Smooth muscle cell (in vitro differentiated cells): ENCODE measurements at regions not wholly inside any gene's neighbourhood (a gene's known extent, or its start where the extent isn't known, plus 50 kb on each side); places are given as distances from the start of the nearest gene placed in this dataset.

Source experiments
- DNase-seq: peaks from one replicate; lab custom pipeline; 2025; ENCODE audit not compliant: unreplicated experiment; lab: John Stamatoyannopoulos, UW
- H2AFZ ChIP-seq: fragments of 200-600 bp; sonication (generic); 2 replicates; pipeline ENCODE4 v1.6.0; 2016; ENCODE audit warnings: antibody characterized with exemption, low read depth, mild to moderate bottlenecking
- H3F3A ChIP-seq: fragments of 200-600 bp; sonication (generic); 2 replicates; pipeline ENCODE4 v1.6.0; 2017; ENCODE audit warnings: antibody characterized with exemption, low read depth
- H3K27ac ChIP-seq: fragments of 200-600 bp; sonication (generic); 2 replicates; pipeline ENCODE4 v1.5.1; 2016; ENCODE audit warnings: low read depth, mild to moderate bottlenecking
- H3K27me3 ChIP-seq: fragments of 200-600 bp; sonication (generic); 2 replicates; pipeline ENCODE4 v1.6.1; 2016; ENCODE audit warnings: low read depth, mild to moderate bottlenecking
- H3K36me3 ChIP-seq: fragments of 200-600 bp; sonication (generic); 2 replicates; pipeline ENCODE4 v1.5.1; 2016; ENCODE audit warnings: low read depth
- H3K4me1 ChIP-seq: fragments of 200-600 bp; sonication (generic); 2 replicates; pipeline ENCODE4 v1.5.1; 2016; ENCODE audit warnings: low read depth
- H3K4me2 ChIP-seq: fragments of 200-600 bp; sonication (generic); 2 replicates; pipeline ENCODE4 v1.6.0; 2016; ENCODE audit warnings: mild to moderate bottlenecking
- H3K4me3 ChIP-seq: fragments of 200-600 bp; sonication (generic); 2 replicates; pipeline ENCODE4 v1.5.1; 2016; ENCODE audit warnings: mild to moderate bottlenecking
- H3K79me2 ChIP-seq: fragments of 200-600 bp; sonication (generic); 2 replicates; pipeline ENCODE4 v1.6.0; 2016; ENCODE audit warnings: low read depth, mild to moderate bottlenecking
- H3K9ac ChIP-seq: fragments of 200-600 bp; sonication (generic); 2 replicates; pipeline ENCODE4 v1.6.0; 2016; ENCODE audit warnings: low read depth
- H3K9me3 ChIP-seq: fragments of 200-600 bp; sonication (generic); replicated peaks from 2 replicates; pipeline ENCODE4 v1.5.1; 2016; ENCODE audit warnings: low read depth
- H4K20me1 ChIP-seq: fragments of 200-600 bp; sonication (generic); 2 replicates; pipeline ENCODE4 v1.6.0; 2016; ENCODE audit warnings: low read depth
- CTCF ChIP-seq: fragments of 200-600 bp; sonication (generic); IDR thresholded peaks from 2 replicates; pipeline ENCODE4 v1.5.1; 2017; ENCODE audit warnings: borderline replicate concordance, mild to moderate bottlenecking, antibody characterized with exemption; ENCODE audit not compliant: insufficient read depth, poor library complexity, severe bottlenecking
- WGBS: methylation state at CpG from one replicate; pipeline ENCODE4 v1.1.7; 2016; ENCODE audit warnings: low lambda C conversion rate; 5-methylcytosine and 5-hydroxymethylcytosine counted together

DNA sequence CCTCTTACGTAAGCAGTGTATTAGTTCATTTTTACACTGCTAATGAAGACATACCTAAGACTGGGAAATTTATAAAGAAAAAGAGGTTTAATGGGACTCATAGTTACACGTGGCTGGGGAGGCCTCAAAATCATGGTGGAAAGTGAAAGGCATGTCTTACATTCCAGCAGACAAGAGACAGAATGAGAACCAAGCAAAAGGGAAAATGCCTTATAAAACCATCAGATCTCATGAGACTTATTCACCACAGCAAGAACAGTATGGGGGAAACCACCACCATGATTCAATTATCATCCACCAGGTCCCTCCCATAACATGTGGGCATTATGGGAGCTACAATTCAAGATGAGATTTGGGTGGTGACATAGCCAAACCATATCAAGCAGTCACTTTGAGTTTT, 126.3 kb upstream of the CXCL12 start:
- no peaks in the 10 kb centered on the region for H3K79me2 ChIP-seq
- no peaks in the 10 kb centered on the region for H3F3A ChIP-seq
- no peak overlapping the region for H3K4me3 ChIP-seq
- no peak for TF ChIP-seq CTCF
- no peaks in the 10 kb centered on the region for H4K20me1 ChIP-seq
- no peaks in the 10 kb centered on the region for H3K4me1 ChIP-seq
- no peaks in the 10 kb centered on the region for H3K36me3 ChIP-seq
- DNase-seq = no peak
- no peaks in the 10 kb centered on the region for H3K9me3 ChIP-seq
- H3K9ac ChIP-seq = no peak overlapping the region
- H3K4me2 ChIP-seq = no peak overlapping the region
- H3K27ac ChIP-seq = no peak overlapping the region
- H3K27me3 ChIP-seq = peaks cover 26% of the 10 kb centered on the region
- 90% methylated on average over 2 of the region's 2 CpGs for WGBS
- no peak overlapping the region for H2AFZ ChIP-seq

DNA sequence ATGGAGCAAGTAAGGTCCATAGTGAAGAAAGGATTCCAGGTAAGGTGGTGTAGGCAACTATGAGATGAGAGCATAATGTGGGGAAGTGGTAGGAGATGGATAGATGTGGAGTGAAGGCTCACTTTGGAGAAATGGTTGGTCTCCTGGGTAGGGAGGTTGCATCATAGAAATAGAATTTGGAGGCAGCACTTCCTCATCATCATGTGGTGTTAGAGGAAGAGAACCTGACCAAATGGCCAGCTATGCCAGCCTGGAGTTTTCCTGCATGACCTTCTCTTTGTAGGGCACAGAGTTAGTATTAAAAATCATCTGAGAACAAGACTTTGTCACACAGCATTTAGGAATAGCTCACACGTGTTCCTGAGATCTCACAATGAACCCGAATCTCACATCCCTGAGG, 126.7 kb upstream of the CXCL12 start:
- 85% methylated on average over 2 of the region's 2 CpGs for WGBS
- Histone ChIP-seq H3F3A (no peaks in the 10 kb centered on the region), H3K9me3 (no peaks in the 10 kb centered on the region), H3K36me3 (no peaks in the 10 kb centered on the region), H3K27me3 (peaks cover 26% of the 10 kb centered on the region), H3K4me2 (no peak overlapping the region), H2AFZ (no peak overlapping the region), H3K4me1 (no peaks in the 10 kb centered on the region), H3K4me3 (no peak overlapping the region), H4K20me1 (no peaks in the 10 kb centered on the region), H3K9ac (no peak overlapping the region), H3K79me2 (no peaks in the 10 kb centered on the region), H3K27ac (no peak overlapping the region)
- no peak for TF ChIP-seq CTCF
- DNase-seq = no peak

DNA sequence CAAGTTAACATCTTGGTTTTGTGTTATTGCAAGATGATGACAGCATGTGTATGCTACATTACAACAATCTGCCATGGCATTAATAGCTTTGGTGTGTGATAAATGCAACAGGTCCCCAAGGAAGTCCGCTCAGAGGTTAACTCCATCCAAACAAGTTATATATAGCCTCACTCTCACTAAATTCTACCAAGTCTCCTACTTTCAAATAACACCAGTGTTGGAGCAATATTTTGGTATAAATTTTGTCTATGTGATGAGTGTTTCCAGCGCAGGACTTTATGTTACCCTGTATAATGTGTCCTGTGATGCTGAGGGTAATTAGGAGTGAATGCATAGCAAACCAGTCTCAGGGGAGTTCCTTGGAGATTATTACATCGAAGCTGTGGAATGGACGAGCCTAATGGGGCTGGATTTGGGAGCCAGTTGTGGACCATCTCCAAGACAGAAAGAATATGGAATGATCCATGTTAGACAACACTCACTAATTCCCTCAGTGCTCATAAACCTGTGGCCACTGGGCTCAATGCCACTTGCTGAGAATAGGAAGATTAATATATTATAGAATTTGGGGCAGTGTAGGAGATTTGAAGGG, 127.6 kb upstream of the CXCL12 start:
- H3K36me3 ChIP-seq = no peaks in the 10 kb centered on the region
- H3K4me1 ChIP-seq = no peaks in the 10 kb centered on the region
- no peak for DNase-seq
- no peaks in the 10 kb centered on the region for H3F3A ChIP-seq
- H3K4me3 ChIP-seq = no peak overlapping the region
- no peaks in the 10 kb centered on the region for H4K20me1 ChIP-seq
- 91% methylated on average over 4 of the region's 4 CpGs for WGBS
- H3K27ac ChIP-seq = no peak overlapping the region
- TF ChIP-seq CTCF = no peak
- no peak overlapping the region for H2AFZ ChIP-seq
- no peak overlapping the region for H3K9ac ChIP-seq
- no peaks in the 10 kb centered on the region for H3K79me2 ChIP-seq
- H3K27me3 ChIP-seq = peaks cover 21% of the 10 kb centered on the region
- H3K9me3 ChIP-seq = no peaks in the 10 kb centered on the region
- H3K4me2 ChIP-seq = no peak overlapping the region

DNA sequence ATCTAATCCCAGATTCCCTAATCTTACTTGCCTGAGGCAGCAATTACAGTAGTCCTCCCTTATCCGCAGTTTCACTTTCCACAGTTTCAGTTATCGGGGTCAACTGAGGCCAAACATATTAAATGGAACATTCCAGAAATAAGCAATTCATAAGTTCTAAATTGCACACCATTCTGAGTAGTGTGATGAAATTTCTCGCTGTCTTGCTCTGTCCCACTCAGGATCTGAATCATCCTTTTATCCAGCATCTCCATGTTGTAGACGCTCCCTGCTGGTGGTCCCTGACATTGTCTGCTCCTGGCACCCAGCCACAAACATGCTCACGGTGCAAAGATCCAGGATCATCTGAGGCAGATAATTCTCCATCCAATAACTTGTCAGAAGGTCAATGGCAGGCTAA, 128.7 kb upstream of the CXCL12 start:
- WGBS = 63% methylated on average over 5 of the region's 5 CpGs
- H3F3A ChIP-seq = no peaks in the 10 kb centered on the region
- no peaks in the 10 kb centered on the region for H3K79me2 ChIP-seq
- H2AFZ ChIP-seq = no peak overlapping the region
- H3K9me3 ChIP-seq = no peaks in the 10 kb centered on the region
- H3K36me3 ChIP-seq = no peaks in the 10 kb centered on the region
- no peak for DNase-seq
- TF ChIP-seq CTCF = no peak
- no peaks in the 10 kb centered on the region for H4K20me1 ChIP-seq
- H3K4me3 ChIP-seq = no peak overlapping the region
- no peak overlapping the region for H3K4me2 ChIP-seq
- H3K4me1 ChIP-seq = no peaks in the 10 kb centered on the region
- no peak overlapping the region for H3K9ac ChIP-seq
- H3K27me3 ChIP-seq = peaks cover 15% of the 10 kb centered on the region
- no peak overlapping the region for H3K27ac ChIP-seq
